Astrocyte of the hippocampus (primary cell): ENCODE measurements at regions not wholly inside any gene's neighbourhood (a gene's known extent, or its start where the extent isn't known, plus 50 kb on each side); places are given as distances from the start of the nearest gene placed in this dataset.
"Not testable (repeated sequence)": the region's sequence is repeated elsewhere in the genome, so short reads cannot be mapped to it uniquely, and the experiment has no call there.

Source experiments
- DNase-seq: peaks from one replicate; pipeline ENCODE4 v3.0.0; 2011; ENCODE audit warnings: low read depth, low spot score

DNA sequence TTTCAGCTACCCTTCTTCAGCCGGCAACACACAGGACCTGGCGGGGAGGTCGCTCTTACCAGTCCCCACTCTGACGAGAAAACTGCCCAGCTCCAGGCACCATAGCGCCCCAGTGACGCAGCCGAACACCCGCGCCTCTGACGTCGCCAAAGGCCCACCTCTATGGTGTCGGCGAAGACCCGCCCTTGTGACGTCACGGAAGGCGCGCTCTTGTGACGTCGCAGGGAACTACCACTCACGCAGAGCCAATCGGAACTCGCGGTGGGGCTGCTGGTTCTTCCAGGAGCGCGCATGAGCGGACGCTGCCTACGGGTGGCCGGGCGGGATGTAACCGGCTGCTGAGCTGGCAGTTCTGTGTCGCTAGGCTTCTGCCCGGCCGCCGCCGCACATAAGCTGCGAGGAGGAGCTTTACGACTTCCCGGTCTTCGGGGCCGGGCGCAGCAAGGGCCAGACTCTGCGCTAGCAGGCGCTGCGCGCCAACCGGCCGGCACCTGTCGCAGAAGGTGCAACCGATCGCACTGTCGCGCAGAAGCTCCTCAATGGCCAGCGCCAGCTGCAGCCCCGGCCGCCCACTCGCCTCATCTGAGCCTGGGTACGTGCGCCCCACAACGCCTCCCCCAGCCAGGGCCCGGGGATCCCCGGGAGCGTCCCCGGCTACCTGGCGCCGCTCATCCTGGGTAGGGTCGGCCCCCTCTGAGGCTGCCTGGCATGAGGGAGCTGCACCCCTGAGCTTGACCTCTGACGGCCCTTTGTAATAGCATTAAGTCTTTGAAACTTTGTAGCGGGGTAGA lies 121.3 kb upstream of the FBXO28 start:
- peak; percentile 99 for DNase-seq

DNA sequence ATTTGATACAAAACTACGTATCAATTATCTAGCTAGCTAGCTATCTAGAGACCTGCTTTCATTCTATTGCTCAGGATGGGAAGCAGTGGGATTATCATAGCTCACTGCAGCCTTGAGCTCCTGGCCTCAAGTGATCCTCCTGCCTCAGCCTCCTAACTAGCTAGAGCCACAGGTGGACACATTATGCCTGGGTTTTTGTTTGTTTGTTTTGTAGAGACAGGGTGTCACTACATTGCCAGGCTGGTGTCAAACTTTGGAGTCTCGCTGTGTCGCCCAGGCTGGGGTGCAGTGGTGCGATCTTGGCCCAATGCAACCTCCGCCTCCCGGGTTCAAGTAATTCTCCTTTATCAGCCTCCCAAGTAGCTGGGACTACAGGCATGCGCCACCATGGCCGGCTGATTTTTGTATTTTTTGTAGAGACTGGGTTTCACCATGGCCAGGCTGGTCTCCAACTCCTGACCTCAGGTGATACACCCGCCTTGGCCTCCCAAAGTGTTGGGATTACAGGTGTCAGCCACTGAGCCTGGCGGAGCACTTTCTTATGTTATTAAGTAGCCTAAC lies 122.5 kb upstream of the FBXO28 start:
- not testable (repeated sequence) for DNase-seq

DNA sequence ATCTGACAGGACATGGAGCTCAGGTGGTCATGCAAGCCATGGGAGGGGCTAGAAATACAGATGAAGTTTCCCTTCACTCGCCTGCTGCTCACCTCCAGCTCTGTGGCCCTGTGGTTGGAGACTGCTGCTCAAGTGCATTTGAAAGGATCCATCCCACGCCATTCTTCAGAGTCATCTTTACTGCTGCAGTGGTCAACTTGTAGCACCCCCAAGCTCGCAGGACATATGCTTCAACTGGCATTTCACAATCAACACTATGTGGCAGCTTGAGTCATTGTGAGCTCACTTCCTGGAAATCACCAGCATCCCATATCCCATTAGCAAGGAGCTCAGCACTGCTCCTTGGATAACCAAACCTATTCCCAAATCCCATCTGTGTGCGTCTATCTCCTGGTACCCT lies 116.2 kb upstream of the TP53BP2 start:
- not testable (repeated sequence) for DNase-seq

DNA sequence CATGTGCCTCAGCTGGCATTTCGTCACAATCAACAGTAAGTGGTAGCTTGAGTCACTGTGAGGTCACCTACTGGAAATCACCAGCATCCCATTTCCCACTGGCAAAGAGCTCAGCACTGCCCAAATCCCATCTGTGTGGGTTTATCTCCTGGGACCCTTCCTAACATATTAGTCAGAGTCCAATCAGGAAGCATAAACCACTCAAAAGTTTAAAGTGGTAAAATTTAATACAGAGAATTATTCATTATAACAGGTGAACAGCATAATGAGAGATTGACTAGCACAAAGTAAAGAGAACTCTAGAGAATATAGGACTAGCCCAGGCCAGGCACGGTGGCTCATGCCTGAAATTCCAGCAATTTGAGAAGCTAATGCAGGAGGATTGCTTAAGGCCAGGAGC lies 107.1 kb upstream of the TP53BP2 start:
- not testable (repeated sequence) for DNase-seq

DNA sequence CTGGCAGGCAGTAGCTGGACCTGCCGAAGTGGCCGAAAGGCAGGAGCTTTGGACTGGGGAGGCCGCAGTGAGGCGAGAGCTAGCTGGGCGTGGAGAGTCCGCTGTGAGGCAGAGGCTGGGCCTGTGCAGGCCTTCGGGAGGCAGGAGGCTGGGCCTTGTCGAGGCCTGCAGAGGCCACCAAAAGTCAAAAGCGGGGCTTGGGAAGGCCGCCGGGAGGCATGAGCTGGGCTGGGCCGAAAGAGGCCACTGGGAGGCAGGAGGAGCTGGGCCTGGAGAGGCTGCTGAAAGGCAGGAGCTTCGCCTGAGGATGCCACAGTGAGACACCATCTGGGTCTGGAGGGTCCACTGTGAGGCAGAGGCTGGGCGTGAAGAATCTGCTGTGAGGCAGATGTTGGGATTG lies 105.8 kb upstream of the TP53BP2 start:
- DNase-seq = not testable (repeated sequence)

DNA sequence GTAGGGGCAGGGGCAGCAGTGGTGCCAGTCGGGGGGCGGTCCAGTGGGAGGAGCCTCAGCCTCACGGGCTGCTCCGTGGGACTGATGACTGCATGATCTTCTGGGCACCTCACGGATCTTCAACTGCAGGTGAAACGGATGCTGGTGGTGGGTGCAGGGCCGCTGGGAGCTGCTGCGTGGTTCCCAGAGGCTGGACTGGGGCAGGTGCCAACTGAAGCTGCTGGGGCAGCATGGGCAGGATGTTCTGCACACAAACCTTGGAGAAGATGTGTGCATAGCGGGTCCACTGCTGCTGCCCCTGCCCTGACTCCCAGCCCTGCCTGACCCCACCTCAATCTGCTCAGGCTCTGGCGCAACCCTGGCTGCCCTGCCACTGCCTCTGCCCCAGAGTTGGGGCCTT lies 104.2 kb upstream of the TP53BP2 start:
- DNase-seq = not testable (repeated sequence)

DNA sequence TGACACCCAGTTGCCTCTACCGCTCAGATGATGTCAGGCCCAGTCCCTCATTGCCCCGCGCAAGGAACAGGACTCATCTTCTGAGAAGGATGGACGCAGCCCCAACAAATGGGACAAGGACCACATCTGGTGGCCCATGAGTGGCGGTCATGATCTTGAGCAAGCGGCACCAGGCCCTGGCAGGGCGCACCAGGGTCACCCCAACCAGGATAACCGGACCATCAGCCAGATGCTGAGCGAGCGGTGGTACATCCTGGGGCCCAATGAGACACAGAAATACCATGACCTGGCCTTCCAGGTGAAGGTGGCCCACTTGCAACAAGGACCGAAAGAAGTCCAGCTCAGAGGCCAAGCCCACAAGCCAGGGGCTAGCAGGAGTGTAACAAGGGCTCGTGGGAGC lies 102.3 kb upstream of the TP53BP2 start:
- not testable (repeated sequence) for DNase-seq

DNA sequence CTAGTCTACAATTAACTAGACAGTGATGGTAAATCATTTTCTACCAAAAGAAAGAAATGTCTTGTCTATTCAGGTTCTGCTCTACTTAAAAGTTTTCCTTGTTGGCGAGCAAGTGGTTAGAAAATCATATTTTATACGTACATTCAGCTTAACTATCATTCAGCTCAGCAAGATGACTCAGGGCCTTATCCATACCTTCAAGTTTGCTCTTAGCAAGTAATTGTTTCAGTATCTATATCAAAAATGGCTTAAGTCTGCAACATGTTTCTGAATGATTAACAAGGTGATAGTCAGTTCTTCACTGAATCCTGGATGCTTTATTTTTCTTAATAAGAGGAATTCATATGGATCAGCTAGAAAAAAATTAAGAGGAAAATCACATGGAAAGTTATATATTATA lies 90.8 kb upstream of the TP53BP2 start:
- not testable (repeated sequence) for DNase-seq

DNA sequence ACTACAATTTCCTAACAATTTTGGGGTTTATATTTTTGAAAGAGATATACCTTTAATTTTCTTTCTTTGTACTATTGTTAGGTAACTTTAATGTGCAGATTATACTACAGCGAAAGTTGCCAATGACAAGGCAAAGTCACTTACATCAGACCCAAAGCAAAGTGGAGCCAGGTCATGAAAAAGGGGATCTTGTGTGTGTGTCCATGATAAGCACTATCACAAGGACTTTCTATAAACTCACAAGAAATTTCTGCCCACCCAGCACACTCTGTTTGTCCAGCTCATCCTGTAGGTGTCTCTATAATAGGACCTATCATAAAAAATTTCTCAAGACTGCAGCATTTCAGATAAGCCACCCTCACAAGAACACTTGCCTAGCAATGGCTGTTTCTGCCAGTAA lies 85.7 kb upstream of the TP53BP2 start:
- DNase-seq = not testable (repeated sequence)

DNA sequence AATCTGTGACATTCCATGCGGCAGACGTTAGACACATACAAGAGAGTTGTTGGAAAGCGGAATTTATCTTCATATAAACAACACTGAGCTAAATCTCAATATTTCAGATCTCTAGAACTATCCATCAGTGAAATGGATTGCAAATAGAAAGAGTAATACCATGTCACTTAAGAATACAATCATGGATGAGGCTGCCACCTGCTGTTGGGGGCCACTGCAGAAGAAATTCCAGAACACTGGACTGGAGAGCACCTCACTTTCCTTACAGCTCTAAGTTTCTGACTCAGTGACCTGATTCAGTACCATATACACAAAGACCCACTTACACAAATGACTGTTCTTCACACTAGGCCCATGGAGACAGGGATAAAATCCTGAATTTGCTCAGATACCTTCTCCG lies 75.1 kb upstream of the TP53BP2 start:
- DNase-seq = not testable (repeated sequence)

DNA sequence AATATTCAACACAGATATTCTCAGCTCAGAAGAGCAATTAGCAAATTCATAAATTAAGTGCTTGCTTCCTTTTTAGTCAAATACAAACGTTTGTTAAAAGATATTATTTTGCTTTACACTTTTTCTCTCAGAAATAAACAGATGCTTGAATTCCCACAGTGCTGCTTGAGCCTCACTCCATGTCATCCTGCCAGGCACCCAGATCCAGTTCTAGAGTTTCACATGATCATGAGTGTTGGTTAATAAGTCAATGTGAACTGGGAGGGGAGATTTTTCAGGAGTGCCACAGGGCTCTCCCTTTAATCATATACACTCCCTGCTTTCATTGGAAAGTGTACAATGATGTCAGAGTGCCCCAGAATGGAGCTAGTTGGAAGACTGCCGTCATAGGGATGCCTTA lies 69.7 kb upstream of the TP53BP2 start:
- not testable (repeated sequence) for DNase-seq

DNA sequence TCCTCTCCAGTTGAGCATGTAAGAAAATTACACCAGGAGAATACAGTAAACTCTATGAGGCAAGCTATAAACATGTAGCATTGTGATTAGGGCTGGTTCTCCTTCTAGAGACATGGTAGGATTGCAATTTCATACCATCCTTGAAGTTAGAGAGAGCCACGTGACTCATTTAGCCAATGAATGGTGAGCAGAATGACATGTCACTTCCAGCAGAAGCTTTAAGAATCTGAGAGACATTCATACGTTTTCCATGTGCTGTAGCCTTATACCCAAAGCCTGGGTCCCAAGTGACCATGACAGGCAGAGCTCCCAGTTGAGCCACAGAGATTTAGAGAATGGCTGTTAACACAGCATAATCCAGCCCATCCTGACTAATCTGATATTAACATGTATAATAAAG lies 68.0 kb upstream of the TP53BP2 start:
- not testable (repeated sequence) for DNase-seq

DNA sequence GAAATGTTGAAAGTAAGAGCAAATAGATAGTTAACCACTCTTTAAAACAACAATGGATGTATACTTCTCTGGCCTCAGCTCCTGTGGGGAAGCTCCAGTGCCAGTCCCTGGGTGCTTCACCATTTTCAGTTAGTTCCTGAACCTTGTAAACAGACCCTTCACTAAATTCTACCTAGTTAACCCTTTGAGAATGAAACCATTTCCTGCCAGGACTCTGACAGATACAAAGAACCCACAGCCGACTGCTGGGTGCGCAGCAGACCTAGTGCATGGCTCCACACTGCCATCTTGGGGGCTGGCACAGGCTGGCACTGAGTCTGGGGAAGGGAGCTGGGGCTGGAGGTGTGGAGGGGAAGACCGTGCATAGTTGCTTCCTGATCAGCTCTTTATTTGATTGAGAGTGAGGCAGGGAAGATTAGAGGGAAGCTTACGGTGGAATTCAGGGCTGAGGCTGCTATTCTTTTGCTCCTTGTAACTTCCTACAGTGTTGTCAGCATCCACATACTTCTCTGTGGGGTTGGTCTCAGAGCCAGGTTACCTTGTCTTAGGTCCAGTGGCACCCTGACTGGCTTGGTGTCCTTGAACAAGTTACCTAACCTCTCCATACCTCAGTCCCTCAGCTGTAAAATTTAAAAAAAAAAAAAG lies 62.3 kb upstream of the TP53BP2 start:
- DNase-seq = not testable (repeated sequence)

DNA sequence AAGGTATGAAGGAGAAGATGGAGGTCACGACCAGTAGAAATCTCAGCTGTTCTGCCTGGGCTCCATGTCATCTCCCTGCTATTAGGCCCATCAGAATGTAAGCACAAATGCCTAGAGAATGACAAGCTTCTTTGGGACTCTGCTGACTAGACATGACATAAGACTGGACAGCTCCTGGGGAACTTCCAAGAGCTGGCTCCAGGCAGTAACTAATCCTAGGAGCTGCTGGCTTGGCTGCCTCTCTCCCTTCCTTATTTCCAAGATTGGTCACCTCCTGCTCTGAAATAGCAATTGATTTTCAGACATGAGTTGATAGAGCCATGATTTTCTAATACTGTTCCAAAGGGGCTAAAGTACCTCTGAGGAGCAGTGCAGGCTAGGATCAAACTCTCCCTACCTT lies 57.5 kb upstream of the TP53BP2 start:
- DNase-seq = not testable (repeated sequence)

DNA sequence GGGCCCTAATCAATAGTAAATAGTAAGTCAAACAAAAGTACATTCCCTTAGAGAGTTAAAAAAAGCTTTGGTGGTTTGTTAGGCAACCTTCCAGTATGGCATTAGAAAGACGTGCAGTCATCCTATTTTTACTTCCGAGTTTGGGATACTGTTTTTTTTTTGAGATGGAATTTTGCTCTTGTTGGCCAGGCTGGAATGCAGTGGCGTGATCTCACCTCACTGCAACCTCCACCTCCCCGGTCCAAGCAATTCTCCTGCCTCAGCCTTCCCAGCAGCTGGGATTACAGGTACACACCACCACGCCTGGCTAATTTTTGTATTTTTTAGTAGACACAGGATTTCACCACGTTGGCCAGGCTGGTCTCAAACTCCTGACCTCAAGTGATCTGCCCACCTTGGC lies 54.0 kb upstream of the TP53BP2 start:
- DNase-seq = peak; percentile 59

DNA sequence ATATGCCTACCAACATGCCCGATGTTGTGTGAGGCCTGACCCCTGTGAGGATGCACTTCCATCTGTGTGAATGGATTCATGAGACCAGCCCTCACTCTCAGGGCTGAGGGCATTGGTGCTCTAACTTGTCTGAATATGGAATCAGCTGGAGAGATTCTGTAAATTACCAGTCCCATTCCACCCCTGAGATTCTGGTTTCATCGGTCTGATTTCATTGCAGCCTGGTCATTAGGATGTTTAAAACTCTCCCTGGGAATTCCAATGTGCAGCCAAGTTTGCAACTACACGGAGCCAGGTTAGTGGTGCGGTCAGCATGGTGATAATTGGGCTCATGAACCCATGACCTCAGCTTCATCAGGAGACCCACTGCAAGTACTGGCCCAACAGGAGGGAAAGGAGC lies 51.4 kb upstream of the TP53BP2 start:
- not testable (repeated sequence) for DNase-seq

DNA sequence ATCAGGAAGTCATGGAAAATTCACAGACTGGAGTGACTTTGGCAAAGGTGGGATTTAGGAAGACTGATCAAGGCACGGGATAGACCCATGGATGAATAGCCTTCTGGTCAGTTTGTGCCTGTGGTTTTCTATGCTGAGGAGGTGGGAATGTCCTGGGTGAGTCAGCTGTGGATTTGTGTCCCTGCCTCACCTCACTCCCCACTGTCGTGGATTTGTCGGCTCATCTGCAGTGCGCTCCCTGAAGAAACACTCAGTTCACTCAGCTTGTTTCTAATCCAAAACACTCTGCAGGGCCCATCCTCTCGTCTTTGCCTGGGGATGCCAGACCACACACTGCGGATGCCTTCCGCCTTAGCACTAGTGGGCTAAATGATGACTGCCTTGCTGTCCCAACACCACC lies 50.2 kb upstream of the TP53BP2 start:
- not testable (repeated sequence) for DNase-seq
